Suprapubic skin (tissue), 4 donors: ENCODE measurements at regions not wholly inside any gene's neighbourhood (a gene's known extent, or its start where the extent isn't known, plus 50 kb on each side); places are given as distances from the start of the nearest gene placed in this dataset.

ENCODE experiments used
- DNase-seq, 2 donors: peaks; one replicate each; pipeline ENCODE4 v3.0.0-alpha.2; 2019; ENCODE audit warnings: low spot score in 2 of 2
- H3K27ac ChIP-seq: fragments of 200-600 bp; sonication (generic); one replicate; pipeline ENCODE4 v1.5.1; 2019
- H3K27me3 ChIP-seq: fragments of 200-600 bp; sonication (generic); one replicate; pipeline ENCODE4 v1.5.1; 2019
- H3K36me3 ChIP-seq: fragments of 200-600 bp; sonication (generic); one replicate; pipeline ENCODE4 v1.5.1; 2019
- H3K4me1 ChIP-seq: fragments of 200-600 bp; sonication (generic); one replicate; pipeline ENCODE4 v1.5.1; 2019
- H3K4me3 ChIP-seq: fragments of 200-600 bp; sonication (generic); one replicate; pipeline ENCODE4 v1.5.1; 2019; ENCODE audit warnings: mild to moderate bottlenecking
- H3K9me3 ChIP-seq: fragments of 200-600 bp; sonication (generic); one replicate; pipeline ENCODE4 v1.5.1; 2019
- CTCF ChIP-seq, 2 donors: fragments of 200-600 bp in 1 of 2; fragments of 450-650 bp in 1 of 2; sonication (generic) in 1 of 2; IDR thresholded peaks; one replicate each; pipeline ENCODE4 v1.5.1; 2016 to 2019; ENCODE audit warnings: antibody characterized with exemption in 2 of 2, mild to moderate bottlenecking in 1 of 2, moderate library complexity in 1 of 2
- EP300 ChIP-seq: sonication (generic); formaldehyde crosslinking; IDR thresholded peaks from one replicate; pipeline ENCODE4 v1.6.1; 2017; ENCODE audit warnings: antibody characterized with exemption
- POLR2A ChIP-seq, 2 donors: fragments of 450-650 bp; IDR thresholded peaks; one replicate each; pipeline ENCODE4 v1.6.1; 2017; ENCODE audit warnings: antibody characterized with exemption in 2 of 2, mild to moderate bottlenecking in 2 of 2, moderate library complexity in 2 of 2
- POLR2AphosphoS5 ChIP-seq, 3 donors: sonication (generic); formaldehyde crosslinking; IDR thresholded peaks; one replicate each; pipeline ENCODE4 v1.6.1; 2017; ENCODE audit warnings: antibody characterized with exemption in 3 of 3
- WGBS: methylation state at CpG from one replicate; pipeline ENCODE4 v1.1.5; 2018; 5-methylcytosine and 5-hydroxymethylcytosine counted together

GRCh38 chr6:67889682-67889995 is 745.4 kb upstream of the ADGRB3 start:
- Histone ChIP-seq H3K27ac (no peak overlapping the region), H3K4me3 (no peak overlapping the region), H3K27me3 (no peaks in the 10 kb centered on the region), H3K4me1 (no peaks in the 10 kb centered on the region), H3K9me3 (no peaks in the 10 kb centered on the region), H3K36me3 (no peaks in the 10 kb centered on the region)
- DNase-seq, result no peak
- WGBS, result 62% methylated on average over 2 of the region's 2 CpGs
- no peak for TF ChIP-seq EP300
- TF ChIP-seq POLR2A (IDR thresholded peaks at IDR 0.05), result no peak
- TF ChIP-seq POLR2AphosphoS5 (IDR thresholded peaks at IDR 0.05), result no peak
- no peak for TF ChIP-seq CTCF (IDR thresholded peaks at IDR 0.05)

- DNase-seq, result no peak
- TF ChIP-seq POLR2A (IDR thresholded peaks at IDR 0.05), result no peak
- no peak for TF ChIP-seq EP300
- no peak for TF ChIP-seq POLR2AphosphoS5 (IDR thresholded peaks at IDR 0.05)
- no peak for TF ChIP-seq CTCF (IDR thresholded peaks at IDR 0.05)
- 80% methylated on average over 21 of the region's 21 CpGs for WGBS
Observed at GRCh38 chr6:67888886-67889681, 746.0 kb upstream of the ADGRB3 start.

GRCh38 chr6:67888546-67888885 is 746.6 kb upstream of the ADGRB3 start:
- H3K4me1 ChIP-seq, result no peaks in the 10 kb centered on the region
- H3K9me3 ChIP-seq, result no peaks in the 10 kb centered on the region
- H3K27ac ChIP-seq, result no peak overlapping the region
- TF ChIP-seq POLR2AphosphoS5 (IDR thresholded peaks at IDR 0.05) (no peak), POLR2A (IDR thresholded peaks at IDR 0.05) (no peak), EP300 (no peak), CTCF (IDR thresholded peaks at IDR 0.05) (no peak)
- H3K36me3 ChIP-seq, result no peaks in the 10 kb centered on the region
- DNase-seq, result no peak
- H3K4me3 ChIP-seq, result no peak overlapping the region
- 81% methylated on average over 9 of the region's 9 CpGs for whole genome bisulfite sequencing
- no peaks in the 10 kb centered on the region for H3K27me3 ChIP-seq

More at GRCh38 chr6:67888886-67889681, 746.0 kb upstream of the ADGRB3 start:
- Histone ChIP-seq H3K27ac (no peak overlapping the region), H3K4me3 (no peak overlapping the region), H3K9me3 (no peaks in the 10 kb centered on the region), H3K4me1 (no peaks in the 10 kb centered on the region), H3K27me3 (no peaks in the 10 kb centered on the region), H3K36me3 (no peaks in the 10 kb centered on the region)

- WGBS, result 93% methylated on average over 17 of the region's 17 CpGs
- Histone ChIP-seq H3K9me3 (no peaks in the 10 kb centered on the region), H3K4me3 (no peak overlapping the region), H3K36me3 (no peaks in the 10 kb centered on the region), H3K27me3 (no peaks in the 10 kb centered on the region), H3K27ac (no peak overlapping the region), H3K4me1 (no peaks in the 10 kb centered on the region)
- TF ChIP-seq CTCF (IDR thresholded peaks at IDR 0.05) (no peak), POLR2AphosphoS5 (IDR thresholded peaks at IDR 0.05) (no peak), EP300 (no peak), POLR2A (IDR thresholded peaks at IDR 0.05) (no peak)
- DNase-seq, result no peak
Observed at GRCh38 chr6:67887747-67888545, 747.1 kb upstream of the ADGRB3 start.

GRCh38 chr6:67887419-67887746 is 747.7 kb upstream of the ADGRB3 start:
- Histone ChIP-seq H3K9me3 (no peaks in the 10 kb centered on the region), H3K27ac (no peak overlapping the region), H3K27me3 (no peaks in the 10 kb centered on the region), H3K4me1 (no peaks in the 10 kb centered on the region), H3K4me3 (no peak overlapping the region), H3K36me3 (no peaks in the 10 kb centered on the region)
- DNase-seq, result no peak
- TF ChIP-seq POLR2AphosphoS5 (IDR thresholded peaks at IDR 0.05) (no peak), EP300 (no peak), POLR2A (IDR thresholded peaks at IDR 0.05) (no peak), CTCF (IDR thresholded peaks at IDR 0.05) (no peak)
- 96% methylated on average over 4 of the region's 4 CpGs for WGBS
